Transverse colon (tissue), 4 donors: ENCODE measurements at regions not wholly inside any gene's neighbourhood (a gene's known extent, or its start where the extent isn't known, plus 50 kb on each side); places are given as distances from the start of the nearest gene placed in this dataset.

Experiments
- CTCF ChIP-seq, 5 experiments: fragments of 200-600 bp in 3 of 5; fragments of 450-650 bp in 2 of 5; sonication (generic) in 3 of 5; IDR thresholded peaks; 1 replicate in 2 of 5; 2 replicates in 3 of 5; pipeline ENCODE4 v1.5.1; 2016 to 2017; ENCODE audit warnings: antibody characterized with exemption in 5 of 5, inconsistent platforms in 3 of 5, mild to moderate bottlenecking in 2 of 5, moderate library complexity in 1 of 5
- POLR2A ChIP-seq: fragments of 450-650 bp; IDR thresholded peaks from one replicate; pipeline ENCODE4 v1.6.1; 2016; ENCODE audit warnings: antibody characterized with exemption, mild to moderate bottlenecking, moderate library complexity
- POLR2AphosphoS5 ChIP-seq, 3 donors: sonication (generic); formaldehyde crosslinking; IDR thresholded peaks; one replicate each; pipeline ENCODE4 v1.6.1; 2016; ENCODE audit warnings: antibody characterized with exemption in 3 of 3

GRCh38 chr20:17862171-17862570 is 106.4 kb downstream of the SNX5 start:
- TF ChIP-seq POLR2AphosphoS5 (IDR thresholded peaks at IDR 0.05) (no peak), CTCF (IDR thresholded peaks at IDR 0.05) (no peak), POLR2A (no peak)
